Retina (tissue), 1 donor: ENCODE measurements at regions not wholly inside any gene's neighbourhood (a gene's known extent, or its start where the extent isn't known, plus 50 kb on each side); places are given as distances from the start of the nearest gene placed in this dataset.

Experiments used
- DNase-seq: peaks from one replicate; pipeline ENCODE4 v3.0.0-alpha.2; 2016

GRCh38 chr1:87888446-87888845 is 559.8 kb downstream of the LMO4 start:
- DNase-seq = no peak

GRCh38 chr1:87894062-87894461 is 565.4 kb downstream of the LMO4 start:
- DNase-seq = no peak

GRCh38 chr1:87897481-87897880 is 568.8 kb downstream of the LMO4 start:
- DNase-seq = no peak

- DNase-seq = no peak
Measured at GRCh38 chr1:87898431-87898830, 569.8 kb downstream of the LMO4 start.

GRCh38 chr1:87899017-87899416 is 570.3 kb downstream of the LMO4 start:
- no peak for DNase-seq

GRCh38 chr1:87899746-87900145 is 571.1 kb downstream of the LMO4 start:
- no peak for DNase-seq

- DNase-seq = no peak
Measured at GRCh38 chr1:87902830-87903229, 574.1 kb downstream of the LMO4 start.

GRCh38 chr1:87903242-87903641 is 574.6 kb downstream of the LMO4 start:
- no peak for DNase-seq

GRCh38 chr1:87904651-87905050 is 576.0 kb downstream of the LMO4 start:
- DNase-seq = no peak

- no peak for DNase-seq
Measured at GRCh38 chr1:87905651-87906050, 577.0 kb downstream of the LMO4 start.

GRCh38 chr1:87906078-87906477 is 577.4 kb downstream of the LMO4 start:
- no peak for DNase-seq

GRCh38 chr1:87913361-87913760 is 584.7 kb downstream of the LMO4 start:
- no peak for DNase-seq

GRCh38 chr1:87914396-87914795 is 585.7 kb downstream of the LMO4 start:
- DNase-seq = no peak

GRCh38 chr1:87915771-87916170 is 587.1 kb downstream of the LMO4 start:
- DNase-seq = no peak

- no peak for DNase-seq
Measured at GRCh38 chr1:87916965-87917364, 588.3 kb downstream of the LMO4 start.

GRCh38 chr1:87918398-87918797 is 589.7 kb downstream of the LMO4 start:
- DNase-seq = no peak

- no peak for DNase-seq
Measured at GRCh38 chr1:87922885-87923284, 594.2 kb downstream of the LMO4 start.

GRCh38 chr1:87926131-87926830 is 597.6 kb downstream of the LMO4 start:
- no peak for DNase-seq

- no peak for DNase-seq
Measured at GRCh38 chr1:87926921-87927320, 598.2 kb downstream of the LMO4 start.

- DNase-seq = no peak
Measured at GRCh38 chr1:87927391-87928280, 599.0 kb downstream of the LMO4 start.

GRCh38 chr1:87928623-87929022 is 599.9 kb downstream of the LMO4 start:
- no peak for DNase-seq

- DNase-seq = no peak
Measured at GRCh38 chr1:87929906-87930305, 601.2 kb downstream of the LMO4 start.

- no peak for DNase-seq
Measured at GRCh38 chr1:87930796-87931195, 602.1 kb downstream of the LMO4 start.

GRCh38 chr1:87933171-87933570 is 604.5 kb downstream of the LMO4 start:
- no peak for DNase-seq
